Upper lobe of left lung (tissue), 4 donors: ENCODE measurements at regions not wholly inside any gene's neighbourhood (a gene's known extent, or its start where the extent isn't known, plus 50 kb on each side); places are given as distances from the start of the nearest gene placed in this dataset.

Experiments used
- EP300 ChIP-seq, 4 donors: sonication (generic); formaldehyde crosslinking; IDR thresholded peaks; one replicate each; pipeline ENCODE4 v1.5.1; 2017; ENCODE audit warnings: antibody characterized with exemption in 4 of 4, control low read depth in 2 of 4
- POLR2A ChIP-seq, 4 donors: fragments of 450-650 bp; IDR thresholded peaks; one replicate each; pipeline ENCODE4 v1.5.1; 2016 to 2017; ENCODE audit warnings: antibody characterized with exemption in 4 of 4, mild to moderate bottlenecking in 2 of 4
- POLR2AphosphoS5 ChIP-seq, 2 donors: sonication (generic); formaldehyde crosslinking; IDR thresholded peaks; one replicate each; pipeline ENCODE4 v1.5.1; 2017; ENCODE audit warnings: antibody characterized with exemption in 2 of 2
- TF ChIP-seq, protein P1 (sequence below), 6 experiments: fragments of 450-650 bp in 4 of 6; fragments of 200-600 bp in 2 of 6; sonication (generic) in 2 of 6; IDR thresholded peaks; one replicate each; pipeline ENCODE4 v1.5.1; 2016 to 2019; ENCODE audit warnings: antibody characterized with exemption in 6 of 6

DNA sequence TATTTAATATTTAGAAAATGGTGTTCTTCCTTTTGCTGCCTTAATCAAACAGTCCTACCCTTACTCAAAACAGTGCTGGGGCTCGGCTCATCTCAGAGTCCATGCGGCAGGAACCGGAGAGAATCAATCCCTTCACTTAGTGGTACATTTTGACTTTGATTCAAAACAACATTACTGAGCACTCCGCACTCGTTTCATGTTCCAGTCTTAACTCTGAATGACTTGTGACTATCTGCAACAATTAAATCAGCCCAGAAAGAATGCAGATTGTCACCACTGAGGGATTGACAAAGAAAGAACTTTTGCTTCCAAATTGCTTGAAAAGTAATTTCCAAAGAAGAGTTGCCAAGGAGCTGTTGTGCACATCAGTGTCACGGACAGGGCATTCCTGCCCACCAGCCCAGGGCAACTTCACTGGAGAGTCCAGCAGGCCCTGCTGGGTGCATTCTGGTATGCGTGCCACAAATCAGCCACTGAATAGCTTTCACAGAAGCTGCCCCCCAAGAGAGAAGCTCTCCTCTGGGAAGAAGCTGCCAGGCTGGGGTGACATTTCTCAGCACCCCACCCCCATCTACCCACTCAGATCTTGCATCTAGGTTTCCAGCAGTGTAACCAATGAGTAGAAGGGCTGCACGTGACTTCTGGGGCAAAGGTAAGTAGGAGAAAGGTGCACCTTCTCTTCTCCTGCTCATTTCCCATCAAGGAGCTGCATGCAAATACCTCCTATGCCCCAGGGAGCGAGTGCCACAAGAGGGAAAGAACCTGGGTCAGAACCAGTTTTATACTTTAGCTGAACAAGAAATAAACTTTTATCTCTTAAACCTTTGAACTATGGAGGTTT, 84.6 kb upstream of the ATP8B1 start:
- TF ChIP-seq, protein P1, sequence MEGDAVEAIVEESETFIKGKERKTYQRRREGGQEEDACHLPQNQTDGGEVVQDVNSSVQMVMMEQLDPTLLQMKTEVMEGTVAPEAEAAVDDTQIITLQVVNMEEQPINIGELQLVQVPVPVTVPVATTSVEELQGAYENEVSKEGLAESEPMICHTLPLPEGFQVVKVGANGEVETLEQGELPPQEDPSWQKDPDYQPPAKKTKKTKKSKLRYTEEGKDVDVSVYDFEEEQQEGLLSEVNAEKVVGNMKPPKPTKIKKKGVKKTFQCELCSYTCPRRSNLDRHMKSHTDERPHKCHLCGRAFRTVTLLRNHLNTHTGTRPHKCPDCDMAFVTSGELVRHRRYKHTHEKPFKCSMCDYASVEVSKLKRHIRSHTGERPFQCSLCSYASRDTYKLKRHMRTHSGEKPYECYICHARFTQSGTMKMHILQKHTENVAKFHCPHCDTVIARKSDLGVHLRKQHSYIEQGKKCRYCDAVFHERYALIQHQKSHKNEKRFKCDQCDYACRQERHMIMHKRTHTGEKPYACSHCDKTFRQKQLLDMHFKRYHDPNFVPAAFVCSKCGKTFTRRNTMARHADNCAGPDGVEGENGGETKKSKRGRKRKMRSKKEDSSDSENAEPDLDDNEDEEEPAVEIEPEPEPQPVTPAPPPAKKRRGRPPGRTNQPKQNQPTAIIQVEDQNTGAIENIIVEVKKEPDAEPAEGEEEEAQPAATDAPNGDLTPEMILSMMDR (IDR thresholded peaks at IDR 0.05), result no peak
- TF ChIP-seq POLR2A (IDR thresholded peaks at IDR 0.05), result no peak
- no peak for TF ChIP-seq POLR2AphosphoS5 (IDR thresholded peaks at IDR 0.05)
- no peak for TF ChIP-seq EP300 (IDR thresholded peaks at IDR 0.05)
